ENCODE measurements at regions not wholly inside any gene's neighbourhood (a gene's known extent, or its start where the extent isn't known, plus 50 kb on each side); places are given as distances from the start of the nearest gene placed in this dataset.

GRCh38 chr7:37534893-37535610 is 86.4 kb upstream of the ELMO1 start:
- no peak for TF ChIP-seq CTCF (IDR thresholded peaks at IDR 0.05; ENCODE audit: low read length)
- no peak for TF ChIP-seq EZH2 (IDR thresholded peaks at IDR 0.05; ENCODE audit: borderline replicate concordance, low read length)
